ENCODE measurements at regions not wholly inside any gene's neighbourhood (a gene's known extent, or its start where the extent isn't known, plus 50 kb on each side); places are given as distances from the start of the nearest gene placed in this dataset.

GRCh38 chr12:58583529-58583928 is 336.8 kb downstream of the LRIG3 start:
- Histone ChIP-seq H4K20me1 (ENCODE audit: insufficient read depth) (no peaks in the 10 kb centered on the region), H3K9me2 (no peaks in the 10 kb centered on the region), H3K9me3 (no peaks in the 10 kb centered on the region), H3K27ac (ENCODE audit: low read depth in 2 of 2, low read length in 1 of 2) (no peak overlapping the region), H3K36me3 (replicated peaks in 1 of 2; ENCODE audit: control insufficient read depth in 1 of 2, insufficient read depth in 2 of 2, low read length in 1 of 2) (no peaks in the 10 kb centered on the region), H3K27me3 (ENCODE audit: insufficient read depth) (peaks cover 5% of the 10 kb centered on the region; the same call in 1 of the 2 replicates), H3K4me1 (ENCODE audit: control insufficient read depth in 1 of 2, insufficient read depth in 2 of 2, low read depth in 1 of 2, low read length in 1 of 2) (no peaks in the 10 kb centered on the region), H3K4me3 (ENCODE audit: low read depth in 2 of 2, low read length in 1 of 2) (no peak overlapping the region), H2AFZ (ENCODE audit: low read depth) (no peak overlapping the region), H3K4me2 (no peak overlapping the region), H3K9ac (no peak overlapping the region), H3K79me2 (ENCODE audit: insufficient read depth) (no peaks in the 10 kb centered on the region), H3F3A (replicated peaks; ENCODE audit: insufficient read depth) (no peaks in the 10 kb centered on the region)
- ChIA-PET POLR2A (no interaction called here), CTCF (no interaction called here)
- no peak for TF ChIP-seq RCOR1 (IDR thresholded peaks at IDR 0.05; ENCODE audit: low read length)
- TF ChIP-seq IRF3 (IDR thresholded peaks at IDR 0.05; ENCODE audit: low read depth, low read length) = no peak
- TF ChIP-seq JUND (IDR thresholded peaks at IDR 0.05) = no peak
- no peak for TF ChIP-seq SMC3 (IDR thresholded peaks at IDR 0.05; ENCODE audit: low read depth, low read length)
- no peak for TF ChIP-seq NRF1 (IDR thresholded peaks at IDR 0.05; ENCODE audit: low read depth, low read length)
- no peak for TF ChIP-seq EZH2phosphoT487 (IDR thresholded peaks at IDR 0.05; ENCODE audit: borderline replicate concordance, low read depth)
- TF ChIP-seq RXRA (IDR thresholded peaks at IDR 0.05; ENCODE audit: borderline replicate concordance, low read depth) = no peak
- no peak for TF ChIP-seq SIN3A (IDR thresholded peaks at IDR 0.05; ENCODE audit: borderline replicate concordance, low read depth, low read length)
- no peak for TF ChIP-seq TEAD4 (IDR thresholded peaks at IDR 0.05; ENCODE audit: borderline replicate concordance, insufficient read depth)
- no peak for TF ChIP-seq CTCF (IDR thresholded peaks at IDR 0.05)
- no peak for TF ChIP-seq PBX3 (IDR thresholded peaks at IDR 0.05)
- TF ChIP-seq MAX (IDR thresholded peaks at IDR 0.05; ENCODE audit: low read depth) = no peak
- no peak for DNase-seq
- 0% methylated on average over 2 of the region's 2 CpGs for WGBS (ENCODE audit: low lambda C conversion rate)

GRCh38 chr12:58583940-58584339 is 336.4 kb downstream of the LRIG3 start:
- Histone ChIP-seq H3F3A (replicated peaks; ENCODE audit: insufficient read depth) (no peaks in the 10 kb centered on the region), H3K36me3 (replicated peaks in 1 of 2; ENCODE audit: control insufficient read depth in 1 of 2, insufficient read depth in 2 of 2, low read length in 1 of 2) (no peaks in the 10 kb centered on the region), H3K27me3 (ENCODE audit: insufficient read depth) (peaks cover 5% of the 10 kb centered on the region; the same call in 1 of the 2 replicates), H3K9ac (no peak overlapping the region), H3K4me3 (ENCODE audit: low read depth in 2 of 2, low read length in 1 of 2) (no peak overlapping the region), H3K9me2 (no peaks in the 10 kb centered on the region), H3K4me1 (ENCODE audit: control insufficient read depth in 1 of 2, insufficient read depth in 2 of 2, low read depth in 1 of 2, low read length in 1 of 2) (no peaks in the 10 kb centered on the region), H3K79me2 (ENCODE audit: insufficient read depth) (no peaks in the 10 kb centered on the region), H4K20me1 (ENCODE audit: insufficient read depth) (no peaks in the 10 kb centered on the region), H3K27ac (ENCODE audit: low read depth in 2 of 2, low read length in 1 of 2) (no peak overlapping the region), H3K9me3 (no peaks in the 10 kb centered on the region), H3K4me2 (no peak overlapping the region), H2AFZ (ENCODE audit: low read depth) (no peak overlapping the region)
- ChIA-PET POLR2A (no interaction called here), CTCF (no interaction called here)
- TF ChIP-seq EZH2phosphoT487 (IDR thresholded peaks at IDR 0.05; ENCODE audit: borderline replicate concordance, low read depth) (no peak), NFIC (IDR thresholded peaks at IDR 0.05; ENCODE audit: borderline replicate concordance) (no peak), FOXJ3 (CRISPR knock-in tag; IDR thresholded peaks at IDR 0.05) (no peak), MAX (IDR thresholded peaks at IDR 0.05; ENCODE audit: low read depth) (no peak), MEF2A (IDR thresholded peaks at IDR 0.05; ENCODE audit: borderline replicate concordance, low read depth) (no peak), REST (IDR thresholded peaks at IDR 0.05; ENCODE audit: low read depth, low read length) (no peak), FOXM1 (IDR thresholded peaks at IDR 0.05; ENCODE audit: low read depth) (no peak), RCOR1 (IDR thresholded peaks at IDR 0.05; ENCODE audit: low read length) (no peak)
- DNase-seq = no peak
- WGBS (ENCODE audit: low lambda C conversion rate) = 7% methylated on average over 1 of the region's 1 CpG
